K562 (cell line): ENCODE measurements at regions not wholly inside any gene's neighbourhood (a gene's known extent, or its start where the extent isn't known, plus 50 kb on each side); places are given as distances from the start of the nearest gene placed in this dataset.

Source experiments
- ATAC-seq: fragments of 200-7000 bp; cut with Tn5 transposase; 3 replicates; pipeline ENCODE4 v1.9.1; 2020; ENCODE audit warnings: moderate library complexity
- BruUV-seq: library from RNA; stranded (reverse); fragments of 400-500 nt; replicated peaks from 2 replicates; lab custom pipeline; 2021; lab: Mats Ljungman, UMichigan
- CTCF ChIA-PET: fragments of 300-600 bp; formaldehyde crosslinking; extraction: SDS; loops from one replicate; lab custom pipeline; 2021; ENCODE audit warnings: low intra/inter-chr PET ratio; lab: Yijun Ruan, JAX
- POLR2A ChIA-PET: fragments of 300-600, 350-650 bp; sonication (Branson Sonifier 250); formaldehyde crosslinking; extraction: SDS; loops from one replicate; lab custom pipeline; 2021; ENCODE audit warnings: antibody characterized with exemption, inconsistent platforms; lab: Yijun Ruan, JAX
- DNase-seq, 4 experiments: peaks; one replicate each; pipeline versions ENCODE4 v3.0.0 to v3.0.0-alpha.2; 2011 to 2018; ENCODE audit warnings: low spot score in 3 of 4, mixed read lengths in 3 of 4; ENCODE audit errors: extremely low read depth in 1 of 4
- FAIRE-seq: peaks from 2 replicates; lab custom pipeline; 2011; peaks lifted over from hg19 to GRCh38; lab: Jason Lieb, UNC
- H2AFZ ChIP-seq: 2 replicates; pipeline ENCODE4 v1.6.0; 2011; ENCODE audit warnings: low read depth, low read length, control low read depth, inconsistent platforms
- H3K27ac ChIP-seq: fragments of 200-600 bp; 3 replicates; pipeline ENCODE4 v1.8.0; 2011; ENCODE audit warnings: low read depth, mild to moderate bottlenecking, control low read depth, inconsistent platforms, low read length, moderate library complexity, mixed read lengths; ENCODE audit errors: extremely low read depth
- H3K27me3 ChIP-seq, 2 experiments: fragments of 300-600 bp in 1 of 2; 2 replicates in 1 of 2; 3 replicates in 1 of 2; pipeline versions ENCODE4 v1.6.0 to v1.8.0; 2011; ENCODE audit warnings: inconsistent platforms in 2 of 2, low read length in 2 of 2, mild to moderate bottlenecking in 1 of 2, mixed read lengths in 1 of 2, moderate library complexity in 1 of 2; ENCODE audit not compliant: control insufficient read depth in 2 of 2, insufficient read depth in 2 of 2
- H3K36me3 ChIP-seq: fragments of 300-600 bp; 3 replicates; pipeline ENCODE4 v1.8.0; 2011; ENCODE audit warnings: mild to moderate bottlenecking, low read length, inconsistent platforms; ENCODE audit not compliant: control insufficient read depth, insufficient read depth
- H3K4me1 ChIP-seq, 2 experiments: fragments of 200-600 bp in 1 of 2; replicated peaks in 1 of 2; 2 replicates in 1 of 2; 3 replicates in 1 of 2; pipeline versions ENCODE4 v1.5.1 to v1.8.0; 2011; ENCODE audit warnings: inconsistent platforms in 2 of 2, low read length in 2 of 2, mild to moderate bottlenecking in 1 of 2, mixed read lengths in 1 of 2, moderate library complexity in 1 of 2; ENCODE audit not compliant: control insufficient read depth in 2 of 2, insufficient read depth in 2 of 2
- H3K4me2 ChIP-seq: 2 replicates; pipeline ENCODE4 v1.6.1; 2011; ENCODE audit warnings: low read length, control low read depth, inconsistent platforms, mixed read lengths; ENCODE audit not compliant: insufficient read depth
- H3K4me3 ChIP-seq: fragments of 200-600 bp; sonication (generic), shearing (Covaris generic); 2 replicates; pipeline ENCODE4 v1.5.1; 2016; ENCODE audit warnings: control low read depth, inconsistent platforms
- H3K79me2 ChIP-seq: fragments of 200-600 bp; 3 replicates; pipeline ENCODE4 v1.8.0; 2011; ENCODE audit warnings: low read length, inconsistent platforms; ENCODE audit not compliant: control insufficient read depth, insufficient read depth
- H3K9ac ChIP-seq, 2 experiments: 2 replicates each; pipeline versions ENCODE4 v1.6.0 to v1.6.1; 2011; ENCODE audit warnings: low read depth in 2 of 2, low read length in 2 of 2, control low read depth in 1 of 2, inconsistent platforms in 1 of 2, mild to moderate bottlenecking in 1 of 2, mixed read lengths in 1 of 2; ENCODE audit not compliant: insufficient read depth in 1 of 2
- H3K9me1 ChIP-seq: one replicate; pipeline ENCODE4 v1.6.0; 2011; ENCODE audit warnings: inconsistent platforms, mild to moderate bottlenecking, low read length, moderate library complexity; ENCODE audit not compliant: control insufficient read depth, insufficient read depth
- H3K9me3 ChIP-seq: replicated peaks from 2 replicates; pipeline ENCODE4 v1.5.1; 2011; ENCODE audit warnings: low read depth, low read length, inconsistent platforms; ENCODE audit not compliant: control insufficient read depth, insufficient read depth
- H4K20me1 ChIP-seq: replicated peaks from 2 replicates; pipeline ENCODE4 v1.6.1; 2011; ENCODE audit warnings: low read length, inconsistent platforms, mixed read lengths; ENCODE audit not compliant: control insufficient read depth, insufficient read depth
- CEBPG ChIP-seq, 3 experiments: fragments of 200-800 bp in 1 of 3; sonication (Bioruptor generic) in 1 of 3; sonication (generic) in 1 of 3; formaldehyde crosslinking in 1 of 3; IDR thresholded peaks in 2 of 3; conservative IDR thresholded peaks in 1 of 3; 2 replicates each; pipeline versions ENCODE4 v1.6.1 to v1.8.0; 2016 to 2022; ENCODE audit warnings: missing compliant biosample characterization in 2 of 3, missing genetic modification characterization in 2 of 3, mild to moderate bottlenecking in 1 of 3, missing genetic modification reagents in 1 of 3
- EWSR1 ChIP-seq: fragments of 450-650 bp; IDR thresholded peaks from 2 replicates; pipeline ENCODE4 v1.6.1; 2018; ENCODE audit warnings: borderline replicate concordance, mild to moderate bottlenecking, low read depth, moderate library complexity; ENCODE audit not compliant: partially characterized antibody
- PHB ChIP-seq: fragments of 250-450 bp; sonication (Bioruptor Pico); IDR thresholded peaks from 2 replicates; pipeline ENCODE4 v1.5.0; 2021
- SRSF1 ChIP-seq: fragments of 200-400 bp; formaldehyde crosslinking; IDR thresholded peaks from 2 replicates; pipeline ENCODE4 v1.6.1; 2017; ENCODE audit warnings: mild to moderate bottlenecking, low read depth, low read length, moderate library complexity
- TARDBP ChIP-seq: fragments of 450-650 bp; IDR thresholded peaks from 2 replicates; pipeline ENCODE4 v1.6.1; 2016
- WHSC1 ChIP-seq: IDR thresholded peaks from one replicate; pipeline ENCODE4 v1.6.1; 2012; ENCODE audit warnings: low read length, control low read depth, inconsistent platforms
- ZNF274 ChIP-seq: IDR thresholded peaks from 2 replicates; pipeline ENCODE4 v1.6.1; 2011; ENCODE audit warnings: low read depth, mild to moderate bottlenecking, low read length, moderate library complexity, borderline replicate concordance
- ZNF316 ChIP-seq: fragments of 450-650 bp; IDR thresholded peaks from 2 replicates; pipeline ENCODE4 v1.6.1; 2016
- WGBS: fragments of 100-300 bp; shearing (Covaris generic); methylation state at CpG from one replicate; pipeline ENCODE4 v1.1.6; 2016; ENCODE audit warnings: low coverage, mixed read lengths; ENCODE audit not compliant: insufficient coverage; ENCODE audit errors: missing lambda C conversion rate; 5-methylcytosine and 5-hydroxymethylcytosine counted together
- in situ Hi-C: fragments of 300-500 bp; cut with MboI; formaldehyde crosslinking; loops from 4 replicates; pipeline ENCODE4 v1.15.0; 2018; ENCODE audit warnings: inconsistent platforms, mixed read lengths
- intact Hi-C: fragments of 100-400 bp; cut with micrococcal nuclease; formaldehyde crosslinking; loops from 2 replicates; pipeline ENCODE4 v1.14.2; 2022
- TF ChIP-seq, protein P1 (sequence below): fragments of 450-650 bp; formaldehyde crosslinking; IDR thresholded peaks from 2 replicates; pipeline ENCODE4 v1.4.0; 2020; ENCODE audit warnings: mild to moderate bottlenecking
- TF ChIP-seq, protein P2 (sequence below), 2 experiments: IDR thresholded peaks; 2 replicates each; pipeline ENCODE4 v1.6.1; 2012; ENCODE audit warnings: improper control_type of control experiment in 2 of 2, low read depth in 2 of 2, low read length in 2 of 2, borderline replicate concordance in 1 of 2
- TF ChIP-seq, protein P3 (sequence below): fragments of 200-800 bp; sonication (Bioruptor generic); IDR thresholded peaks from 2 replicates; pipeline ENCODE4 v1.6.1; 2016; ENCODE audit warnings: missing genetic modification characterization, missing compliant biosample characterization
- TF ChIP-seq, protein P4 (sequence below): fragments of 250-450 bp; sonication (Bioruptor Pico); IDR thresholded peaks from 2 replicates; pipeline ENCODE4 v1.8.0; 2022; ENCODE audit warnings: inconsistent platforms

DNA sequence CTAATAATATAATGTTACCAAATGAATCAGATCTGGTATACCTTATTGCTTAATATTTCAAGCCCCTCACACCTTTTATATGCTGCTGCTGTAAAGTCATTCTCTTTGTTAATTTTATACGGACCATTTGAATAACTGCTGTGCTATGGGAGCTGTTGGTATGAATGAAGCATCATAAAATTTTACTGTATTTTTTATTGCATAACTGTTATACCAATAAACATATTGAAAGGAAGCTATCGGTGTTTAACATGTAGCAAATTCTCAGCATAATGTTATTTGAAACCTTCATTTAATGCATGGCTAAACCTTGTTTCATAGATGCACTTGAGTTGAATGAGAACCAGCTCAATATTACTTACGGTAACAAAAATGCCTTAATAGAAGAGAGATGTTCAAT, 1040.3 kb downstream of the SOCS6 start:
- H3K4me2 ChIP-seq, result no peak overlapping the region
- no peaks in the 10 kb centered on the region for H3K36me3 ChIP-seq
- H3K4me1 ChIP-seq, result no peaks in the 10 kb centered on the region
- whole genome bisulfite sequencing, result 13% methylated on average over 2 of the region's 3 CpGs
- intact Hi-C loops (no loop called here), in situ Hi-C loops (no loop called here)
- H3K9me3 ChIP-seq, result no peaks in the 10 kb centered on the region
- H3K27me3 ChIP-seq, result no peaks in the 10 kb centered on the region
- FAIRE-seq, result no peak
- no peak overlapping the region for H3K9ac ChIP-seq
- BruUV-seq, result no TSS peak
- CTCF ChIA-PET, result no interaction called here
- H3K9me1 ChIP-seq, result no peaks in the 10 kb centered on the region
- no peak overlapping the region for H3K4me3 ChIP-seq
- no peak for DNase-seq
- POLR2A ChIA-PET, result no interaction called here
- no peaks in the 10 kb centered on the region for H4K20me1 ChIP-seq
- no peaks in the 10 kb centered on the region for H3K79me2 ChIP-seq
- H3K27ac ChIP-seq, result no peak overlapping the region
- no peak overlapping the region for H2AFZ ChIP-seq
- no peak for ATAC-seq
- TF ChIP-seq ZNF274, result no peak
- TF ChIP-seq PHB (CRISPR knock-in tag), result no peak
- TF ChIP-seq TARDBP, result no peak
- TF ChIP-seq, protein P1, sequence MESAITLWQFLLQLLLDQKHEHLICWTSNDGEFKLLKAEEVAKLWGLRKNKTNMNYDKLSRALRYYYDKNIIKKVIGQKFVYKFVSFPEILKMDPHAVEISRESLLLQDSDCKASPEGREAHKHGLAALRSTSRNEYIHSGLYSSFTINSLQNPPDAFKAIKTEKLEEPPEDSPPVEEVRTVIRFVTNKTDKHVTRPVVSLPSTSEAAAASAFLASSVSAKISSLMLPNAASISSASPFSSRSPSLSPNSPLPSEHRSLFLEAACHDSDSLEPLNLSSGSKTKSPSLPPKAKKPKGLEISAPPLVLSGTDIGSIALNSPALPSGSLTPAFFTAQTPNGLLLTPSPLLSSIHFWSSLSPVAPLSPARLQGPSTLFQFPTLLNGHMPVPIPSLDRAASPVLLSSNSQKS (CRISPR knock-in tag), result no peak
- no peak for TF ChIP-seq SRSF1
- TF ChIP-seq ZNF316, result no peak
- no peak for TF ChIP-seq EWSR1
- TF ChIP-seq, protein P2, sequence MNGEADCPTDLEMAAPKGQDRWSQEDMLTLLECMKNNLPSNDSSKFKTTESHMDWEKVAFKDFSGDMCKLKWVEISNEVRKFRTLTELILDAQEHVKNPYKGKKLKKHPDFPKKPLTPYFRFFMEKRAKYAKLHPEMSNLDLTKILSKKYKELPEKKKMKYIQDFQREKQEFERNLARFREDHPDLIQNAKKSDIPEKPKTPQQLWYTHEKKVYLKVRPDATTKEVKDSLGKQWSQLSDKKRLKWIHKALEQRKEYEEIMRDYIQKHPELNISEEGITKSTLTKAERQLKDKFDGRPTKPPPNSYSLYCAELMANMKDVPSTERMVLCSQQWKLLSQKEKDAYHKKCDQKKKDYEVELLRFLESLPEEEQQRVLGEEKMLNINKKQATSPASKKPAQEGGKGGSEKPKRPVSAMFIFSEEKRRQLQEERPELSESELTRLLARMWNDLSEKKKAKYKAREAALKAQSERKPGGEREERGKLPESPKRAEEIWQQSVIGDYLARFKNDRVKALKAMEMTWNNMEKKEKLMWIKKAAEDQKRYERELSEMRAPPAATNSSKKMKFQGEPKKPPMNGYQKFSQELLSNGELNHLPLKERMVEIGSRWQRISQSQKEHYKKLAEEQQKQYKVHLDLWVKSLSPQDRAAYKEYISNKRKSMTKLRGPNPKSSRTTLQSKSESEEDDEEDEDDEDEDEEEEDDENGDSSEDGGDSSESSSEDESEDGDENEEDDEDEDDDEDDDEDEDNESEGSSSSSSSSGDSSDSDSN (IDR thresholded peaks at IDR 0.05; ENCODE audit: borderline replicate concordance in 1 of 2, low read depth in 2 of 2, low read length in 2 of 2), result no peak
- no peak for TF ChIP-seq CEBPG (CRISPR knock-in tag; IDR thresholded peaks at IDR 0.05)
- TF ChIP-seq CEBPG (tag; conservative IDR thresholded peaks at IDR 0.05 in 1 of 2, IDR thresholded peaks at IDR 0.05 in 1 of 2), result no peak
- TF ChIP-seq, protein P3, sequence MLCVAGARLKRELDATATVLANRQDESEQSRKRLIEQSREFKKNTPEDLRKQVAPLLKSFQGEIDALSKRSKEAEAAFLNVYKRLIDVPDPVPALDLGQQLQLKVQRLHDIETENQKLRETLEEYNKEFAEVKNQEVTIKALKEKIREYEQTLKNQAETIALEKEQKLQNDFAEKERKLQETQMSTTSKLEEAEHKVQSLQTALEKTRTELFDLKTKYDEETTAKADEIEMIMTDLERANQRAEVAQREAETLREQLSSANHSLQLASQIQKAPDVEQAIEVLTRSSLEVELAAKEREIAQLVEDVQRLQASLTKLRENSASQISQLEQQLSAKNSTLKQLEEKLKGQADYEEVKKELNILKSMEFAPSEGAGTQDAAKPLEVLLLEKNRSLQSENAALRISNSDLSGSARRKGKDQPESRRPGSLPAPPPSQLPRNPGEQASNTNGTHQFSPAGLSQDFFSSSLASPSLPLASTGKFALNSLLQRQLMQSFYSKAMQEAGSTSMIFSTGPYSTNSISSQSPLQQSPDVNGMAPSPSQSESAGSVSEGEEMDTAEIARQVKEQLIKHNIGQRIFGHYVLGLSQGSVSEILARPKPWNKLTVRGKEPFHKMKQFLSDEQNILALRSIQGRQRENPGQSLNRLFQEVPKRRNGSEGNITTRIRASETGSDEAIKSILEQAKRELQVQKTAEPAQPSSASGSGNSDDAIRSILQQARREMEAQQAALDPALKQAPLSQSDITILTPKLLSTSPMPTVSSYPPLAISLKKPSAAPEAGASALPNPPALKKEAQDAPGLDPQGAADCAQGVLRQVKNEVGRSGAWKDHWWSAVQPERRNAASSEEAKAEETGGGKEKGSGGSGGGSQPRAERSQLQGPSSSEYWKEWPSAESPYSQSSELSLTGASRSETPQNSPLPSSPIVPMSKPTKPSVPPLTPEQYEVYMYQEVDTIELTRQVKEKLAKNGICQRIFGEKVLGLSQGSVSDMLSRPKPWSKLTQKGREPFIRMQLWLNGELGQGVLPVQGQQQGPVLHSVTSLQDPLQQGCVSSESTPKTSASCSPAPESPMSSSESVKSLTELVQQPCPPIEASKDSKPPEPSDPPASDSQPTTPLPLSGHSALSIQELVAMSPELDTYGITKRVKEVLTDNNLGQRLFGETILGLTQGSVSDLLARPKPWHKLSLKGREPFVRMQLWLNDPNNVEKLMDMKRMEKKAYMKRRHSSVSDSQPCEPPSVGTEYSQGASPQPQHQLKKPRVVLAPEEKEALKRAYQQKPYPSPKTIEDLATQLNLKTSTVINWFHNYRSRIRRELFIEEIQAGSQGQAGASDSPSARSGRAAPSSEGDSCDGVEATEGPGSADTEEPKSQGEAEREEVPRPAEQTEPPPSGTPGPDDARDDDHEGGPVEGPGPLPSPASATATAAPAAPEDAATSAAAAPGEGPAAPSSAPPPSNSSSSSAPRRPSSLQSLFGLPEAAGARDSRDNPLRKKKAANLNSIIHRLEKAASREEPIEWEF (CRISPR knock-in tag), result no peak
- TF ChIP-seq, protein P4, sequence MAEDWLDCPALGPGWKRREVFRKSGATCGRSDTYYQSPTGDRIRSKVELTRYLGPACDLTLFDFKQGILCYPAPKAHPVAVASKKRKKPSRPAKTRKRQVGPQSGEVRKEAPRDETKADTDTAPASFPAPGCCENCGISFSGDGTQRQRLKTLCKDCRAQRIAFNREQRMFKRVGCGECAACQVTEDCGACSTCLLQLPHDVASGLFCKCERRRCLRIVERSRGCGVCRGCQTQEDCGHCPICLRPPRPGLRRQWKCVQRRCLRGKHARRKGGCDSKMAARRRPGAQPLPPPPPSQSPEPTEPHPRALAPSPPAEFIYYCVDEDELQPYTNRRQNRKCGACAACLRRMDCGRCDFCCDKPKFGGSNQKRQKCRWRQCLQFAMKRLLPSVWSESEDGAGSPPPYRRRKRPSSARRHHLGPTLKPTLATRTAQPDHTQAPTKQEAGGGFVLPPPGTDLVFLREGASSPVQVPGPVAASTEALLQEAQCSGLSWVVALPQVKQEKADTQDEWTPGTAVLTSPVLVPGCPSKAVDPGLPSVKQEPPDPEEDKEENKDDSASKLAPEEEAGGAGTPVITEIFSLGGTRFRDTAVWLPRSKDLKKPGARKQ (CRISPR knock-in tag), result no peak
- TF ChIP-seq WHSC1, result no peak
